ENCODE measurements at regions not wholly inside any gene's neighbourhood (a gene's known extent, or its start where the extent isn't known, plus 50 kb on each side); places are given as distances from the start of the nearest gene placed in this dataset.

DNA sequence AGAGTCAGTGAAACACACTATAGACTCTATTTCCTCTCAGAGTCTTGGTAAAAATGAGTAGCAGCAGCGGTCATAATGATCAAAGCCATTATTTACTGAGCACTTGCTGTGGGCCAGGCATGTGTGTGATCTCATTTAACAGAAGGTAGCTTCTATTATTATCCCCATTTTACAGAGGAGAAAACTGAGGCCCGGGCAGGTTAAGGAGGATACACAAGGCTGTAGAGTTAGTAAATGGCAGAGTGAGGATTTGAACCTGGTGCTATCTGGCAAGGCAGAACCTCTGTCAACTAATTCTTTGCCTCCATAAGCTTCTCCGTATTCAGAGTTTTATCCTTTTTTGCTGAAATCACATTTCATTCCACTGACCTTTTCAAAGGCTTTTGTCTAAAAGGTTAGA, 122.2 kb upstream of the SALL4 start:
- no peak for TF ChIP-seq CTCF (IDR thresholded peaks at IDR 0.05 in 4 of 5, conservative IDR thresholded peaks at IDR 0.05 in 1 of 5)
- TF ChIP-seq POLR2A (IDR thresholded peaks at IDR 0.05) = no peak
